ENCODE measurements at regions not wholly inside any gene's neighbourhood (a gene's known extent, or its start where the extent isn't known, plus 50 kb on each side); places are given as distances from the start of the nearest gene placed in this dataset.

- H3K27me3 ChIP-seq (ENCODE audit: control insufficient read depth in 1 of 2, insufficient read depth in 2 of 2, low read length in 2 of 2), result no peaks in the 10 kb centered on the region
- DNase-seq (ENCODE audit: low spot score) (no peak), FAIRE-seq (no peak), ATAC-seq (no peak)
- H3K36me3 ChIP-seq (replicated peaks in 1 of 2; ENCODE audit: control insufficient read depth in 1 of 2, insufficient read depth in 2 of 2, low read length in 2 of 2), result no peaks in the 10 kb centered on the region
- no peaks in the 10 kb centered on the region for H3K79me2 ChIP-seq (ENCODE audit: insufficient read depth, low read length)
- H3K27ac ChIP-seq (ENCODE audit: extremely low read length, insufficient read depth, low read length), result no peak overlapping the region
- no peak overlapping the region for H3K9ac ChIP-seq (ENCODE audit: insufficient read depth, low read depth, low read length)
- H3K4me2 ChIP-seq (ENCODE audit: low read depth, low read length), result no peak overlapping the region
- WGBS (ENCODE audit: low lambda C conversion rate), result 31% methylated on average over 11 of the region's 11 CpGs
- no peak for TF ChIP-seq KDM6A (CRISPR knock-in tag; IDR thresholded peaks at IDR 0.05; ENCODE audit: low read depth)
- no peak for TF ChIP-seq ETV5 (CRISPR knock-in tag; IDR thresholded peaks at IDR 0.05; ENCODE audit: borderline replicate concordance)
- no peak for TF ChIP-seq SRSF1 (optimal IDR thresholded peaks at IDR 0.05; ENCODE audit: low read depth, low read length)
- no peak for TF ChIP-seq ZNF12 (CRISPR knock-in tag; IDR thresholded peaks at IDR 0.05)
- no peak for TF ChIP-seq ZNF513 (CRISPR knock-in tag; conservative IDR thresholded peaks at IDR 0.05)
- no peak for TF ChIP-seq ZNF547 (CRISPR knock-in tag; IDR thresholded peaks at IDR 0.05)
- no peak for TF ChIP-seq MAFG (CRISPR knock-in tag; IDR thresholded peaks at IDR 0.05)
- no peak for TF ChIP-seq ZNF572 (CRISPR knock-in tag; IDR thresholded peaks at IDR 0.05)
- TF ChIP-seq ZMYM4 (CRISPR knock-in tag; IDR thresholded peaks at IDR 0.05), result no peak
- TF ChIP-seq ZNF776 (CRISPR knock-in tag; IDR thresholded peaks at IDR 0.05), result no peak
- TF ChIP-seq PRDM15 (CRISPR knock-in tag; IDR thresholded peaks at IDR 0.05), result no peak
- TF ChIP-seq FOXA3 (CRISPR knock-in tag; IDR thresholded peaks at IDR 0.05), result no peak
- TF ChIP-seq ZBTB8A (CRISPR knock-in tag; IDR thresholded peaks at IDR 0.05; ENCODE audit: borderline replicate concordance, low read depth), result no peak
- TF ChIP-seq NFIC (IDR thresholded peaks at IDR 0.05; ENCODE audit: low read length), result no peak
- no peak for TF ChIP-seq ZNF263 (CRISPR knock-in tag; IDR thresholded peaks at IDR 0.05)
- TF ChIP-seq ZNF569 (CRISPR knock-in tag; IDR thresholded peaks at IDR 0.05; ENCODE audit: borderline replicate concordance), result no peak
- no peak for TF ChIP-seq ZNF18 (CRISPR knock-in tag; IDR thresholded peaks at IDR 0.05; ENCODE audit: insufficient replicate concordance)
- TF ChIP-seq KAT2B (IDR thresholded peaks at IDR 0.05; ENCODE audit: borderline replicate concordance, low read depth, low read length), result no peak
- CTCF ChIA-PET (ENCODE audit: low intra/inter-chr PET ratio, low total read pairs), result no interaction called here
- no peak overlapping the region for H3K4me3 ChIP-seq (replicated peaks in 1 of 3; ENCODE audit: insufficient read depth in 1 of 3, low read depth in 2 of 3, low read length in 3 of 3)
- no peak overlapping the region for H2AFZ ChIP-seq (ENCODE audit: low read length)
- no peaks in the 10 kb centered on the region for H3K4me1 ChIP-seq (ENCODE audit: insufficient read depth, low read length)
- BruUV-seq (replicated peaks), result no TSS peak
- POLR2A ChIA-PET, result no interaction called here
- no peaks in the 10 kb centered on the region for H3K9me3 ChIP-seq (ENCODE audit: low read length)
- intact Hi-C loops (cut with micrococcal nuclease; ENCODE audit: unreplicated experiment) (no loop called here), in situ Hi-C loops (cut with HindIII; ENCODE audit: extremely low pct_ligation_motif_present, low pct_unique_long_range_greater_than_20kb) (no loop called here)
- no peaks in the 10 kb centered on the region for H4K20me1 ChIP-seq (ENCODE audit: insufficient read depth, low read length)
These were observed 160.2 kb upstream of the SVIL start for GRCh38 chr10:29794776-29795611.
